ENCODE measurements at regions not wholly inside any gene's neighbourhood (a gene's known extent, or its start where the extent isn't known, plus 50 kb on each side); places are given as distances from the start of the nearest gene placed in this dataset.

- Histone ChIP-seq H3K27me3 (ENCODE audit: control insufficient read depth, insufficient read depth, low read length) (no peaks in the 10 kb centered on the region), H2AK5ac (ENCODE audit: low read depth, low read length) (no peak overlapping the region), H2BK20ac (ENCODE audit: low read depth, low read length) (no peak overlapping the region), H2BK15ac (ENCODE audit: low read depth, low read length) (no peak overlapping the region), H3K79me1 (ENCODE audit: low read depth in 1 of 2, low read length in 2 of 2) (no peaks in the 10 kb centered on the region), H3K4me3 (ENCODE audit: insufficient read depth, low read depth, low read length) (no peak overlapping the region), H3K4me1 (ENCODE audit: control insufficient read depth, insufficient read depth, low read length) (peaks cover 1% of the 10 kb centered on the region; the same call in 1 of the 2 replicates), H3K56ac (ENCODE audit: extremely low read depth, insufficient read depth, low read length) (no peak overlapping the region), H3K36me3 (ENCODE audit: control insufficient read depth, insufficient read depth, low read length) (no peaks in the 10 kb centered on the region), H3K23ac (ENCODE audit: low read depth, low read length) (no peak overlapping the region), H3K4ac (ENCODE audit: low read depth, low read length) (no peak overlapping the region), H4K20me1 (ENCODE audit: insufficient read depth, low read length) (no peaks in the 10 kb centered on the region), H3K18ac (ENCODE audit: low read depth, low read length) (no peak overlapping the region), H3K9ac (ENCODE audit: low read depth, low read length) (no peak overlapping the region), H4K8ac (ENCODE audit: low read depth in 2 of 2, low read length in 2 of 2) (no peak overlapping the region), H2BK120ac (ENCODE audit: low read depth, low read length) (no peak overlapping the region), H2BK5ac (ENCODE audit: low read depth, low read length, poor library complexity, severe bottlenecking) (no peak overlapping the region), H3K27ac (ENCODE audit: insufficient read depth, low read length) (no peak overlapping the region), H3K14ac (replicated peaks; ENCODE audit: low read depth, low read length) (no peak overlapping the region), H2AFZ (replicated peaks; ENCODE audit: low read length, poor library complexity) (no peak overlapping the region), H2AK9ac (replicated peaks; ENCODE audit: low read depth, low read length, poor library complexity) (no peak overlapping the region), H3K4me2 (ENCODE audit: low read depth, low read length) (no peak overlapping the region), H3K9me1 (ENCODE audit: insufficient read depth, low read length) (no peaks in the 10 kb centered on the region), H4K5ac (ENCODE audit: low read depth, low read length) (no peak overlapping the region), H4K91ac (ENCODE audit: insufficient read depth, low read depth, low read length) (no peak overlapping the region), H3K9me3 (ENCODE audit: control insufficient read depth, insufficient read depth, low read length) (peaks cover 3% of the 10 kb centered on the region; the same call in 1 of the 2 replicates)
- ATAC-seq (ENCODE audit: low read depth), result no peak
- no CpG with 5 or more reads among the region's 1 CpG for WGBS, 2 experiments (ENCODE audit: extremely low coverage in 2 of 2, insufficient read length in 1 of 2)
- dilution Hi-C loops (cut with HindIII; ENCODE audit: low sequenced_read_pairs, unreplicated experiment), result no loop called here
- ChIA-PET POLR2A (ENCODE audit: unreplicated experiment) (no interaction called here), CTCF (no interaction called here)
- BruUV-seq (replicated peaks), result no TSS peak
- TF ChIP-seq MAFK (IDR thresholded peaks at IDR 0.05; ENCODE audit: low read depth, low read length) (no peak), SMC3 (IDR thresholded peaks at IDR 0.05; ENCODE audit: low read depth, low read length) (no peak), RCOR1 (IDR thresholded peaks at IDR 0.05; ENCODE audit: insufficient replicate concordance, low read length) (no peak), NFE2L2 (IDR thresholded peaks at IDR 0.05; ENCODE audit: low read depth, low read length) (no peak), CEBPB (IDR thresholded peaks at IDR 0.05; ENCODE audit: low read depth, low read length) (no peak), RAD21 (IDR thresholded peaks at IDR 0.05; ENCODE audit: low read length) (no peak), MAZ (IDR thresholded peaks at IDR 0.05; ENCODE audit: borderline replicate concordance, low read depth, low read length) (no peak), FOS (IDR thresholded peaks at IDR 0.05; ENCODE audit: low read depth, low read length) (no peak), CTCF (conservative IDR thresholded peaks at IDR 0.05; ENCODE audit: low read depth, low read length) (no peak), CHD1 (IDR thresholded peaks at IDR 0.05; ENCODE audit: low read depth, low read length) (no peak), MXI1 (IDR thresholded peaks at IDR 0.05; ENCODE audit: borderline replicate concordance, low read depth, low read length) (no peak), BHLHE40 (IDR thresholded peaks at IDR 0.05; ENCODE audit: low read depth, low read length) (no peak), RFX5 (IDR thresholded peaks at IDR 0.05; ENCODE audit: low read depth, low read length) (no peak)
- TF ChIP-seq, protein P1, sequence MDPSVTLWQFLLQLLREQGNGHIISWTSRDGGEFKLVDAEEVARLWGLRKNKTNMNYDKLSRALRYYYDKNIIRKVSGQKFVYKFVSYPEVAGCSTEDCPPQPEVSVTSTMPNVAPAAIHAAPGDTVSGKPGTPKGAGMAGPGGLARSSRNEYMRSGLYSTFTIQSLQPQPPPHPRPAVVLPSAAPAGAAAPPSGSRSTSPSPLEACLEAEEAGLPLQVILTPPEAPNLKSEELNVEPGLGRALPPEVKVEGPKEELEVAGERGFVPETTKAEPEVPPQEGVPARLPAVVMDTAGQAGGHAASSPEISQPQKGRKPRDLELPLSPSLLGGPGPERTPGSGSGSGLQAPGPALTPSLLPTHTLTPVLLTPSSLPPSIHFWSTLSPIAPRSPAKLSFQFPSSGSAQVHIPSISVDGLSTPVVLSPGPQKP (IDR thresholded peaks at IDR 0.05; ENCODE audit: borderline replicate concordance, low read depth, low read length), result no peak
- DNase-seq, result no peak
- in situ Hi-C loops (cut with MboI; ENCODE audit: low sequenced_read_pairs), result no loop called here
- intact Hi-C loops (cut with micrococcal nuclease), result no loop called here
These were observed 378.9 kb downstream of the PCNX1 start for GRCh38 chr14:71286126-71286525.
